Suprapubic skin (tissue), 4 donors: ENCODE measurements at regions not wholly inside any gene's neighbourhood (a gene's known extent, or its start where the extent isn't known, plus 50 kb on each side); places are given as distances from the start of the nearest gene placed in this dataset.

Experiments used
- CTCF ChIP-seq, 2 donors: fragments of 200-600 bp in 1 of 2; fragments of 450-650 bp in 1 of 2; sonication (generic) in 1 of 2; IDR thresholded peaks; one replicate each; pipeline ENCODE4 v1.5.1; 2016 to 2019; ENCODE audit warnings: antibody characterized with exemption in 2 of 2, mild to moderate bottlenecking in 1 of 2, moderate library complexity in 1 of 2
- EP300 ChIP-seq: sonication (generic); formaldehyde crosslinking; IDR thresholded peaks from one replicate; pipeline ENCODE4 v1.6.1; 2017; ENCODE audit warnings: antibody characterized with exemption
- POLR2AphosphoS5 ChIP-seq, 3 donors: sonication (generic); formaldehyde crosslinking; IDR thresholded peaks; one replicate each; pipeline ENCODE4 v1.6.1; 2017; ENCODE audit warnings: antibody characterized with exemption in 3 of 3

DNA sequence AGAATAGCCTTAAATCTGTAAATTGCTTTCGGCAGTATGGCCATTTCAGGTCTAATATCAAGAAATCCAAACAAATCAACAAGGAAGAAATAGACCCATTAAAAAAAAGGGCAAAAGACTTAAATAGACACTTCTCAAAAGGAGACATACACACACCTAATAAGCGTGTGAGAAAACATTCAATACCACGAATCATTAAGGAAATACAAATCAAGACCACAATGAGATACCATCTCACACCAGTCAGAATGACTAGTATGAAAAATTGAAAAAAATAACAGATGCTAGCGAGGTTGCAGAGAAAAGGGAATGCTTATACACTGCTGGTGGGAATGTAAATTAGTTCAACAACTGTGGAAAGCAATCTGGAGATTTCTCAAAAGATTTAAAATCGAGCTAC lies 243.2 kb downstream of the DSEL start:
- no peak for TF ChIP-seq CTCF (IDR thresholded peaks at IDR 0.05)
- no peak for TF ChIP-seq EP300
- TF ChIP-seq POLR2AphosphoS5 (IDR thresholded peaks at IDR 0.05) = no peak
